Smooth muscle cell (in vitro differentiated cells): ENCODE measurements at regions not wholly inside any gene's neighbourhood (a gene's known extent, or its start where the extent isn't known, plus 50 kb on each side); places are given as distances from the start of the nearest gene placed in this dataset.

Source experiments
- DNase-seq: peaks from one replicate; lab custom pipeline; 2025; ENCODE audit not compliant: unreplicated experiment; lab: John Stamatoyannopoulos, UW
- H2AFZ ChIP-seq: fragments of 200-600 bp; sonication (generic); 2 replicates; pipeline ENCODE4 v1.6.0; 2016; ENCODE audit warnings: antibody characterized with exemption, low read depth, mild to moderate bottlenecking
- H3F3A ChIP-seq: fragments of 200-600 bp; sonication (generic); 2 replicates; pipeline ENCODE4 v1.6.0; 2017; ENCODE audit warnings: antibody characterized with exemption, low read depth
- H3K27ac ChIP-seq: fragments of 200-600 bp; sonication (generic); 2 replicates; pipeline ENCODE4 v1.5.1; 2016; ENCODE audit warnings: low read depth, mild to moderate bottlenecking
- H3K27me3 ChIP-seq: fragments of 200-600 bp; sonication (generic); 2 replicates; pipeline ENCODE4 v1.6.1; 2016; ENCODE audit warnings: low read depth, mild to moderate bottlenecking
- H3K36me3 ChIP-seq: fragments of 200-600 bp; sonication (generic); 2 replicates; pipeline ENCODE4 v1.5.1; 2016; ENCODE audit warnings: low read depth
- H3K4me1 ChIP-seq: fragments of 200-600 bp; sonication (generic); 2 replicates; pipeline ENCODE4 v1.5.1; 2016; ENCODE audit warnings: low read depth
- H3K4me2 ChIP-seq: fragments of 200-600 bp; sonication (generic); 2 replicates; pipeline ENCODE4 v1.6.0; 2016; ENCODE audit warnings: mild to moderate bottlenecking
- H3K4me3 ChIP-seq: fragments of 200-600 bp; sonication (generic); 2 replicates; pipeline ENCODE4 v1.5.1; 2016; ENCODE audit warnings: mild to moderate bottlenecking
- H3K79me2 ChIP-seq: fragments of 200-600 bp; sonication (generic); 2 replicates; pipeline ENCODE4 v1.6.0; 2016; ENCODE audit warnings: low read depth, mild to moderate bottlenecking
- H3K9ac ChIP-seq: fragments of 200-600 bp; sonication (generic); 2 replicates; pipeline ENCODE4 v1.6.0; 2016; ENCODE audit warnings: low read depth
- H3K9me3 ChIP-seq: fragments of 200-600 bp; sonication (generic); replicated peaks from 2 replicates; pipeline ENCODE4 v1.5.1; 2016; ENCODE audit warnings: low read depth
- H4K20me1 ChIP-seq: fragments of 200-600 bp; sonication (generic); 2 replicates; pipeline ENCODE4 v1.6.0; 2016; ENCODE audit warnings: low read depth
- WGBS: methylation state at CpG from one replicate; pipeline ENCODE4 v1.1.7; 2016; ENCODE audit warnings: low lambda C conversion rate; 5-methylcytosine and 5-hydroxymethylcytosine counted together
- TF ChIP-seq, protein P1 (sequence below): fragments of 200-600 bp; sonication (generic); IDR thresholded peaks from 2 replicates; pipeline ENCODE4 v1.5.1; 2017; ENCODE audit warnings: borderline replicate concordance, mild to moderate bottlenecking, antibody characterized with exemption; ENCODE audit not compliant: insufficient read depth, poor library complexity, severe bottlenecking

- 81% methylated on average over 1 of the region's 1 CpG for WGBS
- Histone ChIP-seq H3F3A (no peaks in the 10 kb centered on the region), H3K4me3 (no peak overlapping the region), H4K20me1 (no peaks in the 10 kb centered on the region), H3K79me2 (no peaks in the 10 kb centered on the region), H3K9me3 (no peaks in the 10 kb centered on the region), H3K27me3 (no peaks in the 10 kb centered on the region), H3K27ac (no peak overlapping the region), H2AFZ (no peak overlapping the region), H3K36me3 (no peaks in the 10 kb centered on the region), H3K4me2 (no peak overlapping the region), H3K4me1 (no peaks in the 10 kb centered on the region), H3K9ac (no peak overlapping the region)
- TF ChIP-seq, protein P1, sequence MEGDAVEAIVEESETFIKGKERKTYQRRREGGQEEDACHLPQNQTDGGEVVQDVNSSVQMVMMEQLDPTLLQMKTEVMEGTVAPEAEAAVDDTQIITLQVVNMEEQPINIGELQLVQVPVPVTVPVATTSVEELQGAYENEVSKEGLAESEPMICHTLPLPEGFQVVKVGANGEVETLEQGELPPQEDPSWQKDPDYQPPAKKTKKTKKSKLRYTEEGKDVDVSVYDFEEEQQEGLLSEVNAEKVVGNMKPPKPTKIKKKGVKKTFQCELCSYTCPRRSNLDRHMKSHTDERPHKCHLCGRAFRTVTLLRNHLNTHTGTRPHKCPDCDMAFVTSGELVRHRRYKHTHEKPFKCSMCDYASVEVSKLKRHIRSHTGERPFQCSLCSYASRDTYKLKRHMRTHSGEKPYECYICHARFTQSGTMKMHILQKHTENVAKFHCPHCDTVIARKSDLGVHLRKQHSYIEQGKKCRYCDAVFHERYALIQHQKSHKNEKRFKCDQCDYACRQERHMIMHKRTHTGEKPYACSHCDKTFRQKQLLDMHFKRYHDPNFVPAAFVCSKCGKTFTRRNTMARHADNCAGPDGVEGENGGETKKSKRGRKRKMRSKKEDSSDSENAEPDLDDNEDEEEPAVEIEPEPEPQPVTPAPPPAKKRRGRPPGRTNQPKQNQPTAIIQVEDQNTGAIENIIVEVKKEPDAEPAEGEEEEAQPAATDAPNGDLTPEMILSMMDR: no peak
- DNase-seq: no peak
Measured at GRCh38 chr9:119078015-119078414, 291.2 kb downstream of the BRINP1 start.

DNA sequence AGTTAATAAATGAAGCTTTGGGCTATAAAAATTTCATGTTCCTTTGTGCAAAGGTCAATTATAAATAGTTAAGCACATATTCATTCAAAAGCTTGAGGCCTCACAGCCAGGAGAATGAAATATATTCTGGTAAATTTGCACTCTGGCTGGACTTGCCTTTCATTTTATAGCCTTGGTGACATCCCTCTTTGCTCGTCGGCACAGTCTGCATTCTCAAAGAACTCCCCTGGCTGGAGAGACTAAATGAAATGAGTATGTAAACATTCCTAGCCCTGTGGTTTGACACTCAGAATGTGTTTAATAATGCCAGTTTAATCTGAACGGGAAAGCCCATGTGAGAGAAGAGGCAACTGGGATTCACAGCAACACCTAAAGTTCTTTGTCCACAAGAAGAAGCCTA is 285.6 kb downstream of the BRINP1 start:
- Histone ChIP-seq H4K20me1 (no peaks in the 10 kb centered on the region), H3K79me2 (no peaks in the 10 kb centered on the region), H3K9ac (no peak overlapping the region), H3K36me3 (no peaks in the 10 kb centered on the region), H3K9me3 (no peaks in the 10 kb centered on the region), H2AFZ (no peak overlapping the region), H3K4me2 (no peak overlapping the region), H3K27ac (no peak overlapping the region), H3K27me3 (no peaks in the 10 kb centered on the region), H3K4me3 (no peak overlapping the region), H3F3A (no peaks in the 10 kb centered on the region), H3K4me1 (peaks cover 8% of the 10 kb centered on the region)
- TF ChIP-seq, protein P1: no peak
- no peak for DNase-seq
- 81% methylated on average over 3 of the region's 3 CpGs for WGBS

DNA sequence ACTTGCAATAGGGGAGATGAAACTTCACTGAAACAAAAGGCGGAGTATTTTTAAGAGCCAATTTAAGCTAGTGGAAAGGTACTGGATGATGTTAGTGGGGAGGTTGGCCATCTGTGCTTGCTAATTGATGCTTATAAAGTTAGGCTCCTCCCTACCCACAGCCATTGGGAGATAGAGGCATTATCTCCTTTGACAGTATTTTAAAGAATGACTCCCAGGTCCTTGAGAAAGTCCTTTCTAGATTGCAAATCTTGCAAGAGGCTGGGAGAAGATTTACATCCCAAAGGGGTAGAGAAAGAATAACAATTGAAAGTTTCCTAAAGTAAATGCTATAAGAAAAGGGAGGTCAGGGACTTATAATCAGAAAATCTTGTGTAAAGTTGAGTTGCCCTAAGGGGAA is 282.6 kb downstream of the BRINP1 start:
- Histone ChIP-seq H3K9me3 (no peaks in the 10 kb centered on the region), H3K9ac (no peak overlapping the region), H3K27ac (no peak overlapping the region), H3F3A (no peaks in the 10 kb centered on the region), H3K27me3 (no peaks in the 10 kb centered on the region), H3K4me1 (peaks cover 8% of the 10 kb centered on the region), H3K4me3 (no peak overlapping the region), H3K79me2 (no peaks in the 10 kb centered on the region), H4K20me1 (no peaks in the 10 kb centered on the region), H2AFZ (no peak overlapping the region), H3K4me2 (no peak overlapping the region), H3K36me3 (no peaks in the 10 kb centered on the region)
- TF ChIP-seq, protein P1: no peak
- DNase-seq: no peak
- 100% methylated on average over 1 of the region's 1 CpG for WGBS

- no peak overlapping the region for H3K9ac ChIP-seq
- H2AFZ ChIP-seq: no peak overlapping the region
Measured at GRCh38 chr9:119088002-119088547, 281.2 kb downstream of the BRINP1 start.

More at GRCh38 chr9:119088002-119088547, 281.2 kb downstream of the BRINP1 start:
- WGBS: 76% methylated on average over 5 of the region's 5 CpGs
- no peak for DNase-seq
- TF ChIP-seq, protein P1: no peak
- H3K27me3 ChIP-seq: no peaks in the 10 kb centered on the region
- H3K4me3 ChIP-seq: no peak overlapping the region
- no peaks in the 10 kb centered on the region for H3K79me2 ChIP-seq
- no peaks in the 10 kb centered on the region for H3F3A ChIP-seq
- no peaks in the 10 kb centered on the region for H3K36me3 ChIP-seq
- H3K27ac ChIP-seq: no peak overlapping the region
- no peak overlapping the region for H3K4me2 ChIP-seq
- H3K9me3 ChIP-seq: no peaks in the 10 kb centered on the region
- peaks cover 8% of the 10 kb centered on the region for H3K4me1 ChIP-seq
- no peaks in the 10 kb centered on the region for H4K20me1 ChIP-seq
